Fibroblast of skin of right biceps (primary cell): ENCODE measurements at regions not wholly inside any gene's neighbourhood (a gene's known extent, or its start where the extent isn't known, plus 50 kb on each side); places are given as distances from the start of the nearest gene placed in this dataset.

Experiments
- DNase-seq: peaks from one replicate; pipeline ENCODE4 v3.0.0-alpha.2; 2013

- no peak for DNase-seq
These were observed 175.6 kb downstream of the BMP7 start for GRCh38 chr20:57090590-57091560.

DNA sequence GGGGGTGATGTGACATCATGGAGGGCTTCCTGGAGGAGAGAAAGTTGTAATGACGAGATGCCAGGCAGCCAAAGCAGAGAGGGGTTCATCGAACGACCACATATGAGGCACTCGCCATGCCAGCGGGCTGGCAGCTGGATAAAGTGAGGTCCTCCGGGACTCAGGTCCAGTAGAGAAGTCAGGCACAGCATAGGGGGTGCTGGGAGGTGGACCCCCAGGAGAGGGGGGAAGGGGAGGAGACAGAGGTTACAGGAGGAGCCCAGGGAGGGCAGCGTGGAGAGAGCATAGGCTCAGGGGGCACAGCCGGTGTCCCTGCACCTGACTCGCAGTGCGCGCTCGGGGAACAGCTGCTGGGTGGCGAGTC, 174.7 kb downstream of the BMP7 start:
- DNase-seq: no peak

GRCh38 chr20:57092112-57092899, 174.1 kb downstream of the BMP7 start:
- DNase-seq: peak; percentile 36

DNA sequence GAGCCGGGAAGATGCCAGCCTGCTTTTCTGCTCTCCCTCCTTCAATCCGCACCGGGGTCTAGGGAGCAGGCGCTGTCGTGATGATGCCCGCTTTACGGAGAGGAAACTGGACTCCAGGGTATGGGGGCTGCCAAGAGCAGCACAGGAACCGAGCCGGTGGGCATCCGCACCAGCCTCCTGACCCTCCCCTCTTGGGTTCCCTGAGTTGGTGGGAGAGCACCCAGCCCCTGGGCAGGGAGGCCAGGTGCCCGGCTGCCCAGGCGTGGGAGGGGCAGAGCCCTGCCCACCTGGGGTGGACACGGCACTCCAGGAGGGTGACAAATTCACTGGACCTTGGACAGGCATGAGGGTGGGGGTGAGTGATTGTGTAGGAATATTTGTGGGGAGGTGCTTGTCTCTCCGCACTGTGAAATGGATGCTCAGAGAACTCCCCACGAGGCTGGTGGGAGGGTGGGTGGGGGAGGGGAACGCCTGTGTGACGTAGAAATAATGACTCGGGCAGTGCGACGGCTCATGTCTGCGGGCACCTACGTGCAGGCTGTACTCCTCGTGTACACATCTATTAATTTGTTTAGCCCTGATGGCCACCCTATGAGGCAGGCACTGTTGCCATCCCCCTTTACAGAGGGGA, 173.4 kb downstream of the BMP7 start:
- DNase-seq: no peak

- DNase-seq: no peak
These were observed 172.7 kb downstream of the BMP7 start for GRCh38 chr20:57093766-57094165.

DNA sequence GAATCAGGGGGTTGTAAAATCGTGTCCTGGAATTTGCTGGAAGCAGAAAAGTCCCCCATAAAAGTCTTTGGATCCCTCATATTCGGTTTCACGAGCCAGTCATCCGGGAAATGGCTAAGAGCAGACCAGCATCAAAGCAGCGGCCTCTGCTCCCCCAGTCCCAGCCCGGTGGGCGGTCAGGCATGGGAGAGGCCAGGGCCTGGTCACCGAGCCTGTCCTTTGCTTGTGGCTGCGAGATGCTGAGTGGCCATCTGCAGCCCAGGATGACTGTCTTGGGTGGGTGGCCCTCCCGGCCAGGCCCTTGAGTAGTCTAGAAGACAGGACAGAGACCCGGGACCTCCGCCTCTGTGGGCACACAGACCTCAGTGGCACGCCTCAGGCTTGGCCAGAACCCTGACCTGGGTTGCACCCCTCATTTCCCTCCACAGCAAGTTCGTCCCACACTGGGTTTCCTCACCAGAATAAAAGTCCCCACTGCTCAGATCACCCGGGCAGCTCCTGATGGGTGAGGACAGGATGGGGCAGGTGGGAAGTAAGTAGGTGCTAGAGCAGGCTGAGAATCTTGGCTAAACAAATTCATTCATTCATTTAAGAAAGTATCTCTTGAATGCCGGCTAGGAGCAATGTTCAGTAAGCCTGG, 172.1 kb downstream of the BMP7 start:
- no peak for DNase-seq

GRCh38 chr20:57094991-57095390, 171.4 kb downstream of the BMP7 start:
- no peak for DNase-seq

DNA sequence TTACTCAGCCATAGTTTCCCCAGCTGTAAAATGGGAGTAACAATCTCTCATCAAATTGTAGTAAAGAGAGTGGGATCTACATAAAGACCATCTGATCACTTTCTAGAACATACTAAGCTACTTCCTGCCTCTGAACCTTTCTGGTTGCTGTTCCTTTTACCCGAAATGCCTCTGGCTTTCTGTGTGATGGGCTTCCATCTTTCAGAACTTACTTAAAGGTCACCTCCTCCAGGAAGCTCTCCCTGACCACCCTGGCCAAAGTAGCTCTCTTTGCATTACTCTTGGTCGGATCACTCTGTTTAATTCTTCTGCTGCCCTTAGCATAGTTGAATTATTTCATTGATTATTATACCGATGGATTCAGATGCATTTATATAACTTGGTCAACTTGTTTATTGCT, 171.0 kb downstream of the BMP7 start:
- no peak for DNase-seq

DNA sequence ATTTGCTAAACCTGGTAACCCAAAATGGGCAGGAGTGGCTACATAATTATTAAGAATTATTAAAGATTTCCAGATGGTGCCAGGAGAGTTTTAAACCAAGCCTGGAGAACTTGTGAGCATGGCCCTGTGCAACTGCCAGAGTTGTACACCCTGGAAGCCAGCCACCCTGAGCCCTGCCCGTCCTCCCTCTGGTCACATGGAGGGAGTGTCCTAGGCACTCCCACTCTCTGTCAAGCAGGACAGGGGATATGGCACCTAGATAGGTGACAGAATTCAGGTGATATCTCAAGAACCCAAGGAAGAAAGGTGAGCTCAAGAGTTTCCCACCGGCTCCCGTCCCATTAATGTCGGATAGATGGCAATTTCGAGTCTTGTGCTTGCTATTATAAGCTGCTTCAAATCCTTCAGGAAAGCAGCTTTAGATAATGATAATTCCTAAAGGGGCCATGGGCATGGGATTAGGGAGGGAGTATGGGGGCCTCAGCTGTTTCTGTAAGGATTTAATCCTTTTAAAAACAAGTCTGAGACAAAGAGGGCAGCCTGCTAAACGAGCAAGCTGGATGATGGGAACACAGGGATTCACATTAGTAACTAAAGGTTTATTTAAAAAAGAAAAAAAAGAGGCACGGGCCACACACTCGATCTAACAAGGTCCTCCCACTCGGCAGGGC, 169.1 kb downstream of the BMP7 start:
- DNase-seq: no peak

- DNase-seq: no peak
These were observed 164.3 kb downstream of the BMP7 start for GRCh38 chr20:57102160-57102559.

DNA sequence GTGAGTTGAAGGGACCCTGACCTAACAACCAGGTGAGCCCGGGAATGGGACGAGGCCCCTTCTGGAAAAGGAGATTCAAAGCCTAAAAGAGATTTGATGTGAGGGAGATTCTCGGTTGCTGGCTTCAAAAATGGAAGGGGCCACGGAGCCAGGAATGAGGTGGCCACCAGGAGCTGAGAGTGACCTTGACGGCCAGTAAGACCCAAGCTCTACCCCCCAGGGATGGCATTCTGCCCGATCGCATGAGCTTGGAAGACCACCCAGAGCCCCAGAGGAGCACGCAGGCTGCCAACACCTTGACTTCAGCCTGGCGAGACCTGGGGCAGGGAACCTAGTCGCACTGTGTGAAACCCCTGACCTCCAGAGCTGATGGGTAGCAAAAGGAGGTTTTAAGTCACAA, 163.9 kb downstream of the BMP7 start:
- DNase-seq: no peak

- DNase-seq: no peak
These were observed 163.2 kb downstream of the BMP7 start for GRCh38 chr20:57103146-57103800.

- DNase-seq: no peak
These were observed 162.3 kb downstream of the BMP7 start for GRCh38 chr20:57104113-57104512.

DNA sequence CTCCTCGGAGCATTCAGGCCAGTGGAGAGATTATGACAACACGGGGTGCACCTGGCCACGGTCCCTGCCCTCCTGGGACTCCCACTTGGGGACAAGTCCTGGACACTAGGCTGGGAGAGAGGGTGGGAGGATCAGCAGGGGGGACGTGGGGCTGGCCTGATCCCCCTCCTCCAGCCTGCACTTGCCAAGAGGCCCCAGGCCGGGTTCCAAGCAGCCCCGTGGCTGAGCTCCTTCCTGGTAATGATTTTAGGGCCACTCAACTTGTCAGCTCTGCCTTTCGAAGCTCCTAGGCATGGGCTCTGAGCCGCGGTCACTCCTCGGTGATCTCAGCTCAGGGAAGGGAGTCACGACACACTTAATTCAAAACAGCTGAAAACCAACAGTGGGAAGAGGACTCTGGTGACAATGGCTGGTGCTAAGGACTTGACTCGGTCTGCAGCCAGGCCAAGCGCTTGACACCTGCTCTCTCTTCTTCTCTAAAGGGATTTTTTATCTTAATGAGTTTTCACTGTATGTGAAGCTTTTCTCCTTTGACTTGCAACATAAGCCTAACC, 161.7 kb downstream of the BMP7 start:
- no peak for DNase-seq

- no peak for DNase-seq
These were observed 160.3 kb downstream of the BMP7 start for GRCh38 chr20:57106030-57106682.

- no peak for DNase-seq
These were observed 159.7 kb downstream of the BMP7 start for GRCh38 chr20:57106692-57107091.

- no peak for DNase-seq
These were observed 159.2 kb downstream of the BMP7 start for GRCh38 chr20:57107208-57107607.

GRCh38 chr20:57108218-57108617, 158.2 kb downstream of the BMP7 start:
- no peak for DNase-seq

- no peak for DNase-seq
These were observed 157.5 kb downstream of the BMP7 start for GRCh38 chr20:57108742-57109570.

DNA sequence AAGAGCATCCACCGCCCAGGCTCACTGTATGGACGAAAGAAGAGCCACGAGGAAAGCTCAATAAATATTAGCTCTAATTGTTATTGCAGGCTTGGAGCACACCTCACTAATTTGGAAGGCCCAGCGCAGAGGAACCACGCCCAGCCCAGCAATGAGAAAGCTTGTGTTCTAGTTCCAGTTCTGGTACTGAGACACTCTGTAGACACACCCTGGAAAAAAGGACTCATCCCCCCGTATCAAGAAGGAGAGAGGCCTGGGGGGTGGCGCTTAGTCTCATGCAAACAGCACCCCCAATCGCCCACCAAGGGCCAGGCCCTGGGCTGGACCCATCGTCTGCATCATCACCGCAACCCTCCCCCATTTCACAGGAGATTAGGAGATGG, 156.9 kb downstream of the BMP7 start:
- DNase-seq: no peak
